ENCODE measurements at regions not wholly inside any gene's neighbourhood (a gene's known extent, or its start where the extent isn't known, plus 50 kb on each side); places are given as distances from the start of the nearest gene placed in this dataset.

- no peaks in the 10 kb centered on the region for H3K9me3 ChIP-seq (ENCODE audit: control extremely low read depth in 1 of 3, control insufficient read depth in 2 of 3, insufficient read depth in 1 of 3, low read length in 2 of 3)
- WGBS (ENCODE audit: insufficient coverage): no CpG with 5 or more reads among the region's 2 CpGs
- Mint-ChIP-seq H3K4me3 (no peak overlapping the region), H3K9me3 (ENCODE audit: insufficient read depth) (no peaks in the 10 kb centered on the region), H3K27ac (no peak overlapping the region), H3K27me3 (peaks cover 4% of the 10 kb centered on the region), H3K4me1 (no peaks in the 10 kb centered on the region)
- no peaks in the 10 kb centered on the region for H3K27me3 ChIP-seq (replicated peaks in 1 of 4; ENCODE audit: control extremely low read depth in 1 of 4, control insufficient read depth in 3 of 4, insufficient read depth in 4 of 4, low read length in 3 of 4)
- H3K36me3 ChIP-seq (replicated peaks in 1 of 2; ENCODE audit: control extremely low read depth in 1 of 2, control insufficient read depth in 1 of 2, extremely low read depth in 1 of 2, insufficient read depth in 2 of 2, low read length in 1 of 2): no peaks in the 10 kb centered on the region
- no peaks in the 10 kb centered on the region for H3K79me2 ChIP-seq (ENCODE audit: control insufficient read depth, insufficient read depth, low read length)
- no peak overlapping the region for H3K4me2 ChIP-seq (replicated peaks; ENCODE audit: low read depth, low read length, poor library complexity, severe bottlenecking)
- intact Hi-C loops (cut with micrococcal nuclease): no loop called here
- no peak overlapping the region for H3K27ac ChIP-seq (ENCODE audit: low read length in 2 of 2)
- no peak overlapping the region for H3K9ac ChIP-seq (ENCODE audit: low read length)
- ChIA-PET POLR2A (no interaction called here), CTCF (no interaction called here)
- DNase-seq (no peak), ATAC-seq (ENCODE audit: low read depth) (no peak)
- H2AFZ ChIP-seq (ENCODE audit: insufficient read depth, low read depth, low read length, poor library complexity, severe bottlenecking): no peak overlapping the region
- H3K4me1 ChIP-seq (ENCODE audit: control insufficient read depth in 2 of 2, insufficient read depth in 2 of 2, low read length in 2 of 2): no peaks in the 10 kb centered on the region
- TF ChIP-seq EZH2 (IDR thresholded peaks at IDR 0.05; ENCODE audit: borderline replicate concordance, insufficient read depth, low read depth, low read length, poor library complexity, severe bottlenecking): no peak
- no peak for TF ChIP-seq CTCF (IDR thresholded peaks at IDR 0.05)
- H4K20me1 ChIP-seq (ENCODE audit: control insufficient read depth, insufficient read depth, low read length, poor library complexity, severe bottlenecking): no peaks in the 10 kb centered on the region
- no peak overlapping the region for H3K4me3 ChIP-seq (ENCODE audit: control extremely low read depth in 1 of 5, extremely low read depth in 1 of 5, insufficient read depth in 1 of 5, low read depth in 2 of 5, low read length in 4 of 5)
These were observed 283.9 kb upstream of the RIMS1 start for GRCh38 chr6:71602385-71603007.

GRCh38 chr6:71603021-71603420 lies 283.3 kb upstream of the RIMS1 start:
- intact Hi-C loops (cut with micrococcal nuclease): no loop called here
- no peaks in the 10 kb centered on the region for H3K79me2 ChIP-seq (ENCODE audit: control insufficient read depth, insufficient read depth, low read length)
- H3K9me3 ChIP-seq (ENCODE audit: control extremely low read depth in 1 of 3, control insufficient read depth in 2 of 3, insufficient read depth in 1 of 3, low read length in 2 of 3): no peaks in the 10 kb centered on the region
- H3K4me2 ChIP-seq (replicated peaks; ENCODE audit: low read depth, low read length, poor library complexity, severe bottlenecking): no peak overlapping the region
- POLR2A ChIA-PET: no interaction called here
- H3K27ac ChIP-seq (ENCODE audit: low read length in 2 of 2): no peak overlapping the region
- no peaks in the 10 kb centered on the region for H3K36me3 ChIP-seq (replicated peaks in 1 of 2; ENCODE audit: control extremely low read depth in 1 of 2, control insufficient read depth in 1 of 2, extremely low read depth in 1 of 2, insufficient read depth in 2 of 2, low read length in 1 of 2)
- Mint-ChIP-seq H3K27ac (no peak overlapping the region), H3K9me3 (ENCODE audit: insufficient read depth) (no peaks in the 10 kb centered on the region), H3K4me1 (no peaks in the 10 kb centered on the region), H3K4me3 (no peak overlapping the region), H3K27me3 (peaks cover 4% of the 10 kb centered on the region)
- no peaks in the 10 kb centered on the region for H4K20me1 ChIP-seq (ENCODE audit: control insufficient read depth, insufficient read depth, low read length, poor library complexity, severe bottlenecking)
- no peak overlapping the region for H3K9ac ChIP-seq (ENCODE audit: low read length)
- H3K4me3 ChIP-seq (ENCODE audit: control extremely low read depth in 1 of 5, extremely low read depth in 1 of 5, insufficient read depth in 1 of 5, low read depth in 2 of 5, low read length in 4 of 5): no peak overlapping the region
- H3K4me1 ChIP-seq (ENCODE audit: control insufficient read depth in 2 of 2, insufficient read depth in 2 of 2, low read length in 2 of 2): no peaks in the 10 kb centered on the region
- CTCF ChIA-PET: no interaction called here
- H2AFZ ChIP-seq (ENCODE audit: insufficient read depth, low read depth, low read length, poor library complexity, severe bottlenecking): no peak overlapping the region
- DNase-seq (no peak), ATAC-seq (ENCODE audit: low read depth) (no peak)
- TF ChIP-seq CTCF (IDR thresholded peaks at IDR 0.05): no peak
- no peak for TF ChIP-seq EZH2 (IDR thresholded peaks at IDR 0.05; ENCODE audit: borderline replicate concordance, insufficient read depth, low read depth, low read length, poor library complexity, severe bottlenecking)
- H3K27me3 ChIP-seq (replicated peaks in 1 of 4; ENCODE audit: control extremely low read depth in 1 of 4, control insufficient read depth in 3 of 4, insufficient read depth in 4 of 4, low read length in 3 of 4): no peaks in the 10 kb centered on the region
